Neural cell (in vitro differentiated cells): ENCODE measurements at regions not wholly inside any gene's neighbourhood (a gene's known extent, or its start where the extent isn't known, plus 50 kb on each side); places are given as distances from the start of the nearest gene placed in this dataset.

ENCODE experiments used
- H2AFZ ChIP-seq: fragments of 200-600, 300-800 bp; sonication (generic), shearing (Covaris generic); 2 replicates; pipeline ENCODE4 v1.6.0; 2014; ENCODE audit warnings: low read depth, mild to moderate bottlenecking, antibody characterized with exemption, low read length, moderate library complexity
- H3F3A ChIP-seq: fragments of 200-600 bp; shearing (Covaris generic); 2 replicates; pipeline ENCODE4 v1.6.1; 2016; ENCODE audit warnings: mild to moderate bottlenecking, moderate library complexity, mixed read lengths, antibody characterized with exemption, low read length; ENCODE audit not compliant: insufficient read depth, poor library complexity, severe bottlenecking
- H3K27ac ChIP-seq: fragments of 200-600, 300-800 bp; sonication (generic), shearing (Covaris generic); 2 replicates; pipeline ENCODE4 v1.5.1; 2014; ENCODE audit warnings: mild to moderate bottlenecking, low read length, moderate library complexity
- H3K27me3 ChIP-seq: fragments of 300-800, 200-600 bp; sonication (generic), shearing (Covaris generic); 2 replicates; pipeline ENCODE4 v1.6.0; 2014; ENCODE audit warnings: mild to moderate bottlenecking, low read depth, low read length, moderate library complexity; ENCODE audit not compliant: insufficient read depth
- H3K36me3 ChIP-seq: fragments of 300-800, 200-600 bp; sonication (generic), shearing (Covaris generic); 2 replicates; pipeline ENCODE4 v1.5.1; 2014; ENCODE audit warnings: mild to moderate bottlenecking, antibody characterized with exemption, low read length, moderate library complexity; ENCODE audit not compliant: insufficient read depth
- H3K4me2 ChIP-seq: fragments of 300-800, 200-600 bp; sonication (generic), shearing (Covaris generic); 2 replicates; pipeline ENCODE4 v1.6.0; 2014; ENCODE audit warnings: mild to moderate bottlenecking, low read length
- H3K4me3 ChIP-seq: fragments of 300-800, 200-600 bp; sonication (generic), shearing (Covaris generic); 2 replicates; pipeline ENCODE4 v1.5.1; 2014; ENCODE audit warnings: mild to moderate bottlenecking, low read length, moderate library complexity
- H3K79me2 ChIP-seq: fragments of 200-600 bp; shearing (Covaris generic); replicated peaks from 2 replicates; pipeline ENCODE4 v1.6.0; 2014; ENCODE audit warnings: mild to moderate bottlenecking, low read length, moderate library complexity; ENCODE audit not compliant: insufficient read depth
- H3K9ac ChIP-seq: fragments of 300-800, 200-600 bp; sonication (generic), shearing (Covaris generic); 2 replicates; pipeline ENCODE4 v1.6.1; 2016; ENCODE audit warnings: mild to moderate bottlenecking, low read length, mixed read lengths
- H3K9me2 ChIP-seq: fragments of 200-600 bp; shearing (Covaris generic); 2 replicates; pipeline ENCODE4 v1.6.1; 2016; ENCODE audit warnings: mild to moderate bottlenecking, low read length, mixed read lengths; ENCODE audit not compliant: insufficient read depth
- H3K9me3 ChIP-seq: fragments of 200-600, 300-800 bp; sonication (generic), shearing (Covaris generic); 2 replicates; pipeline ENCODE4 v1.6.1; 2016; ENCODE audit warnings: mild to moderate bottlenecking, mixed run types, low read length, moderate library complexity, mixed read lengths
- H4K20me1 ChIP-seq: fragments of 200-600 bp; shearing (Covaris generic); 2 replicates; pipeline ENCODE4 v1.6.1; 2016; ENCODE audit warnings: mild to moderate bottlenecking, mixed run types; ENCODE audit not compliant: insufficient read depth
- CTCF ChIP-seq: fragments of 450-650 bp; IDR thresholded peaks from 2 replicates; pipeline ENCODE4 v1.5.1; 2014; ENCODE audit warnings: antibody characterized with exemption, mild to moderate bottlenecking, moderate library complexity; ENCODE audit not compliant: poor library complexity, severe bottlenecking
- EP300 ChIP-seq: fragments of 450-650 bp; conservative IDR thresholded peaks from 2 replicates; pipeline ENCODE4 v1.6.1; 2014; ENCODE audit warnings: antibody characterized with exemption, mild to moderate bottlenecking, moderate library complexity; ENCODE audit not compliant: poor library complexity, severe bottlenecking
- EZH2 ChIP-seq: fragments of 200-600, 300-800 bp; shearing (Covaris generic), sonication (generic); IDR thresholded peaks from 2 replicates; pipeline ENCODE4 v1.6.1; 2014; ENCODE audit warnings: antibody characterized with exemption, low read length, borderline replicate concordance, mild to moderate bottlenecking; ENCODE audit not compliant: insufficient read depth, poor library complexity, severe bottlenecking
- MXI1 ChIP-seq: fragments of 450-650 bp; conservative IDR thresholded peaks from 2 replicates; pipeline ENCODE4 v1.6.1; 2014; ENCODE audit warnings: antibody characterized with exemption, mild to moderate bottlenecking; ENCODE audit not compliant: poor library complexity, severe bottlenecking
- POLR2AphosphoS5 ChIP-seq: IDR thresholded peaks from 2 replicates; pipeline ENCODE4 v1.6.1; 2012
- RAD21 ChIP-seq: fragments of 450-650 bp; conservative IDR thresholded peaks from 2 replicates; pipeline ENCODE4 v1.6.1; 2014; ENCODE audit warnings: antibody characterized with exemption, mild to moderate bottlenecking, moderate library complexity
- REST ChIP-seq: IDR thresholded peaks from 2 replicates; pipeline ENCODE4 v1.6.1; 2012; ENCODE audit warnings: borderline replicate concordance
- SMC3 ChIP-seq: fragments of 450-650 bp; conservative IDR thresholded peaks from 2 replicates; pipeline ENCODE4 v1.6.1; 2014; ENCODE audit warnings: antibody characterized with exemption, mild to moderate bottlenecking, moderate library complexity; ENCODE audit not compliant: poor library complexity
- TAF1 ChIP-seq: IDR thresholded peaks from 2 replicates; pipeline ENCODE4 v1.6.1; 2012; ENCODE audit warnings: low read depth

GRCh38 chr5:57695706-57696388, 213.2 kb upstream of the ACTBL2 start:
- no peak overlapping the region for H3K9ac ChIP-seq
- H2AFZ ChIP-seq = no peak overlapping the region
- no peak for TF ChIP-seq SMC3
- no peak for TF ChIP-seq MXI1
- no peak for TF ChIP-seq CTCF
- TF ChIP-seq RAD21 = no peak
- no peak for TF ChIP-seq POLR2AphosphoS5
- no peak for TF ChIP-seq TAF1
- H3K36me3 ChIP-seq = no peaks in the 10 kb centered on the region
- H3K9me3 ChIP-seq = no peaks in the 10 kb centered on the region
- no peak overlapping the region for H3K27ac ChIP-seq
- no peaks in the 10 kb centered on the region for H3K79me2 ChIP-seq
- no peaks in the 10 kb centered on the region for H3K27me3 ChIP-seq
- no peaks in the 10 kb centered on the region for H3F3A ChIP-seq
- no peaks in the 10 kb centered on the region for H3K9me2 ChIP-seq
- no peak overlapping the region for H3K4me2 ChIP-seq
- no peaks in the 10 kb centered on the region for H4K20me1 ChIP-seq
- H3K4me3 ChIP-seq = no peak overlapping the region

GRCh38 chr5:57695179-57695578, 212.6 kb upstream of the ACTBL2 start:
- Histone ChIP-seq H3K9me3 (no peaks in the 10 kb centered on the region), H2AFZ (no peak overlapping the region), H3K9me2 (no peaks in the 10 kb centered on the region), H3K4me3 (no peak overlapping the region), H3K27me3 (no peaks in the 10 kb centered on the region), H3K4me2 (no peak overlapping the region), H3F3A (no peaks in the 10 kb centered on the region), H3K9ac (no peak overlapping the region), H3K27ac (no peak overlapping the region), H4K20me1 (no peaks in the 10 kb centered on the region), H3K79me2 (no peaks in the 10 kb centered on the region), H3K36me3 (no peaks in the 10 kb centered on the region)
- TF ChIP-seq SMC3 (no peak), RAD21 (no peak), POLR2AphosphoS5 (no peak)

- no peaks in the 10 kb centered on the region for H3F3A ChIP-seq
- H3K27ac ChIP-seq = no peak overlapping the region
- no peaks in the 10 kb centered on the region for H3K79me2 ChIP-seq
- no peaks in the 10 kb centered on the region for H3K9me3 ChIP-seq
- H4K20me1 ChIP-seq = no peaks in the 10 kb centered on the region
- no peak overlapping the region for H3K9ac ChIP-seq
- H3K36me3 ChIP-seq = no peaks in the 10 kb centered on the region
- TF ChIP-seq EZH2 (no peak), SMC3 (no peak), EP300 (no peak), TAF1 (no peak), CTCF (no peak), POLR2AphosphoS5 (no peak), MXI1 (no peak), RAD21 (no peak), REST (no peak)
- no peaks in the 10 kb centered on the region for H3K27me3 ChIP-seq
- no peak overlapping the region for H3K4me3 ChIP-seq
- H3K4me2 ChIP-seq = no peak overlapping the region
- no peaks in the 10 kb centered on the region for H3K9me2 ChIP-seq
- H2AFZ ChIP-seq = no peak overlapping the region
Measured at GRCh38 chr5:57693488-57694305, 211.1 kb upstream of the ACTBL2 start.
